Activated T-cell treated with anti-CD3 and anti-CD28 coated beads, Interleukin-2, amount 50 U/mL, for 24 hours (primary cell): ENCODE measurements at regions not wholly inside any gene's neighbourhood (a gene's known extent, or its start where the extent isn't known, plus 50 kb on each side); places are given as distances from the start of the nearest gene placed in this dataset.
"Not testable (repeated sequence)": the region's sequence is repeated elsewhere in the genome, so short reads cannot be mapped to it uniquely, and the experiment has no call there.

Experiments
- DNase-seq: peaks from one replicate; pipeline ENCODE4 v3.0.0-alpha.2; 2020
- H3K27ac Mint-ChIP-seq: 2 replicates; pipeline ENCODE4 v1.8.0; 2020; ENCODE audit warnings: mild to moderate bottlenecking, mixed read lengths
- H3K27me3 Mint-ChIP-seq: 2 replicates; pipeline ENCODE4 v1.8.0; 2020; ENCODE audit warnings: mixed read lengths
- H3K36me3 Mint-ChIP-seq: 2 replicates; pipeline ENCODE4 v1.8.0; 2020; ENCODE audit warnings: low read depth, mixed read lengths
- H3K4me1 Mint-ChIP-seq: 2 replicates; pipeline ENCODE4 v1.8.0; 2020; ENCODE audit warnings: low read depth, mixed read lengths
- H3K4me3 Mint-ChIP-seq: 2 replicates; pipeline ENCODE4 v1.8.0; 2020; ENCODE audit warnings: mild to moderate bottlenecking, moderate library complexity, mixed read lengths
- H3K9me3 Mint-ChIP-seq: 2 replicates; pipeline ENCODE4 v1.8.0; 2020; ENCODE audit warnings: mixed read lengths

DNA sequence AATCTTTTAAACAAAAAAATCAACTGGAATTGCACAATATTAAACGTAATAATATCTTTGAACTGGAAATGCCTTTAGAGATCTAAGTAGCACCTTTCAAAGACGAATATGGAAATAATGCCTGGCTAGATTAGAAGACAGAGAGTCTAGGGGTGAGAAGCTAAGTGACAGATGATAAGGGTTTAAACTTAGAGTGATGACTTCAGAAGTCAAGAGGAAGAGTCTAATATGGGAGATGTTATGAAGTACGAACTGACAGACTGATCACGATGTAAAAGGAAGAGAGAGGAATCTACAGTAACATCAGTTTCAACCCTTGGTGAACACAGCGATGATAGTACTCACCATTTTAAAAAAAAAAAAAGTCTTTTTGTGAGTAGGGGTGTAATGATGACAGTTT, 57.9 kb downstream of the HINT1 start:
- H3K36me3 Mint-ChIP-seq = no peaks in the 10 kb centered on the region
- H3K4me3 Mint-ChIP-seq = no peak overlapping the region
- H3K27me3 Mint-ChIP-seq = no peaks in the 10 kb centered on the region
- DNase-seq = no peak
- no peak overlapping the region for H3K27ac Mint-ChIP-seq
- no peaks in the 10 kb centered on the region for H3K9me3 Mint-ChIP-seq
- H3K4me1 Mint-ChIP-seq = peaks cover 14% of the 10 kb centered on the region

DNA sequence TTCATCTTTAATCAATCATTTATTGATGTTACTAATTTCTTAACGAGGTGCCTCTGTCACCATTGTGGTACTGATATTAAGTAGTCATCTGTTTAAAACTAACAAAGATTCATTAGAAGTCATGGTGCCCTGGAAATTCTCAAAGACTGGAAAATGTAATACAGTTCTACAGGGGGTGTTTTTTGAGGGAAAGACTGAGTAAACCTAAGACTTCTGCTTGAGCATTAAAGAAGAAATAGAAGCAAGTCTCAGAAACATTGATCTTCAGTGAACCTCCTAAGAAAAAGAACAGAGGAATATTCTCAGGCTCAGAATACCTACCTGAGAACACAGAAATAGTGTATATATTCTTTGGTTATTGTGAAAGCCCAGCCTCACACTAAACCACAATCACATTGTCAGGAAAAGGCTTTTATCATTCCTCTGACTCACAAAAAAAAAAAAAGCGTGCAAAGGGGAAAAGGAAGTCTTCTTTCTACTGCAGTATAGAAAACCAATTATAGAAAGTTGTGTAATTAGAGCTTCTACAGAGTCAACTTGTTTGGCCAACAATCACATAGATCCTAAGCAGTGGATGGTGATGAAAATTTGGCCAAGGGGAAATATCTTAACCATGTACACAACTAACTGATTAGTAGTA, 60.8 kb downstream of the HINT1 start:
- Mint-ChIP-seq H3K4me3 (no peak overlapping the region), H3K27ac (no peak overlapping the region)

DNA sequence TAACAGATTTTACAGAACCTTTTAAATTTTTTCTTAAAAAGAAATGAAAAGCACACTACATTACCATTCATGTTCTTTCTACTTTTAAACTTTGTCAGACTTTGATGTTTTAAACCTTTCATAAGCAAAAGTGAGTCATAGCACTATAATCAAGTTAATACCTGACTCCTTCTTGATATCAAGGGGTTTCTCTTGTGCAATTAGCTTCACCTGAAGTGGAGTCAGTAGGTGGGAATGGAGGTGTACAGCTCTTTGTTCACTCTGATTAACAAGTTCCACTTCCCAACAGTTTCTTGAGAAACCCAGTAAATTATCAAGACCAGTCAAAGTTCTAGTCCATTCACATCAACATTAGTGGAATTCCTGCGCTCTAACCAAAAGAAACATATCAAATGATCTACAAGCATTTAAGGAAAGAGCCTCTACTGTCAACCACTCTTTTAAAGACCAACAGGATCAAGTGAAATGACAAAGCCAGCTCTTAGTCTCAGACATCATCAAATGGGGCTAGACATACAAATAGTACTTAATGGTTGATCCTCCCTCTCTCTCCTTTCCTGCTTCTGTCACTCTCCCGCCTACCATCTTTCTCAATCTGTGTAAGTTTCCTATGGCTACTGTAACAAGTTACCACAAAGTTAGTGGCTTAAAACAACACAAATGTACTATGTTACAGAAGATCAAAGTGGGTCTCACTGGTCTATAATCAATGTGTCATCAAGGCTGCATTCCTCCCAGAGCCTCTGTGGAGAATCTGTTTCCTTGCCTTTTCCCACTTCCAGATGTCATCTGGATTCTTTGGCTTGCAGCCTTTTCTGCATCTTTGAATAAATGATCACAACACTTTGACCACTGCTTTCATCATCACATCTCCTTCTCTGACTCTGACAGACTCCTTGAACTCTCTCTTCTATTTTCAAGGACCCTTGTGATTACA, 68.0 kb downstream of the HINT1 start:
- H3K4me1 Mint-ChIP-seq = peaks cover 25% of the 10 kb centered on the region
- peaks cover 2% of the 10 kb centered on the region for H3K9me3 Mint-ChIP-seq
- H3K4me3 Mint-ChIP-seq = peak overlapping the region; percentile 9
- peak overlapping the region; percentile 85 for H3K27ac Mint-ChIP-seq
- DNase-seq = no peak
- no peaks in the 10 kb centered on the region for H3K27me3 Mint-ChIP-seq
- H3K36me3 Mint-ChIP-seq = no peaks in the 10 kb centered on the region

More for the DNA sequence above, 60.8 kb downstream of the HINT1 start:
- no peaks in the 10 kb centered on the region for H3K36me3 Mint-ChIP-seq
- no peaks in the 10 kb centered on the region for H3K27me3 Mint-ChIP-seq
- peaks cover 11% of the 10 kb centered on the region for H3K4me1 Mint-ChIP-seq
- no peaks in the 10 kb centered on the region for H3K9me3 Mint-ChIP-seq
- no peak for DNase-seq

DNA sequence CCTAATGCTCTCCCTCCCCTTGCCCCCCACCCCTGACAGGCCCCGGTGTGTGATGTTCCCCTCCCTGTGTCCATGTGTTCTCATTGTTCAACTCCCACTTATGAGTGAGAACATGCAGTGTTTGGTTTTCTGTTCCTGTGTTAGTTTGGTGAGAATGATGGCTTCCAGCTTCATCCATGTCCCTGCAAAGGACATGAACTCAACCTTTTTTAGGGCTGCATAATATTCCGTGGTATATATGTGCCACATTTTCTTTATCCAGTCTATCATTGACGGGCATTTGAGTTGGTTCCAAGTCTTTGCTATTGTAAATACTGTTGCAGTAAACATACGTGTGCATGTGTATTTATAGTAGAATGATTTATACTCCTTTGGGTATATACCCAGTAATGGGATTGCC, 69.5 kb downstream of the HINT1 start:
- H3K9me3 Mint-ChIP-seq, DNase-seq, H3K27ac Mint-ChIP-seq, H3K36me3 Mint-ChIP-seq, H3K4me3 Mint-ChIP-seq, H3K27me3 Mint-ChIP-seq: not testable (repeated sequence)
- H3K4me1 Mint-ChIP-seq = peaks cover 25% of the 10 kb centered on the region

DNA sequence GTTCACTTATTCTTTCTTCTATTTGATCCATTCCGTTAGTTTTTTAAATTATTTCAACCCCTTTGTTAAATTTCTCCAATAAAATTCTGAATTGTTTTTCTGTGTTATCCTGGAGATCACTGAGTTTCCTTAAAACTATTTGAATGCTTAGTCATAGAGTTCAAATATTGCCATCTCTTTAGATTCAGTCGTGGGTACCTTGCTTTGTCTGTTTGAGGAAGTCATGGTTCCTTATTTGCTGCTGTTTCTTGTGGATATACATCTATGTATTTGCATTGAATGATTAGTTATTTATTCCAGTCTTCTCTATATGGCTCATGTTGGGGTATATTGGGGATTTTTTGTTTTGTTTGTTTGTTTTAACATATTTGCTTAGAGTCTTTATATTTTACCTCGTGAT, 80.6 kb downstream of the HINT1 start:
- H3K9me3 Mint-ChIP-seq = peaks cover 2% of the 10 kb centered on the region
- H3K36me3 Mint-ChIP-seq = no peaks in the 10 kb centered on the region
- no peaks in the 10 kb centered on the region for H3K27me3 Mint-ChIP-seq
- no peak for DNase-seq
- H3K4me3 Mint-ChIP-seq = no peak overlapping the region
- no peak overlapping the region for H3K27ac Mint-ChIP-seq
- H3K4me1 Mint-ChIP-seq = no peaks in the 10 kb centered on the region

DNA sequence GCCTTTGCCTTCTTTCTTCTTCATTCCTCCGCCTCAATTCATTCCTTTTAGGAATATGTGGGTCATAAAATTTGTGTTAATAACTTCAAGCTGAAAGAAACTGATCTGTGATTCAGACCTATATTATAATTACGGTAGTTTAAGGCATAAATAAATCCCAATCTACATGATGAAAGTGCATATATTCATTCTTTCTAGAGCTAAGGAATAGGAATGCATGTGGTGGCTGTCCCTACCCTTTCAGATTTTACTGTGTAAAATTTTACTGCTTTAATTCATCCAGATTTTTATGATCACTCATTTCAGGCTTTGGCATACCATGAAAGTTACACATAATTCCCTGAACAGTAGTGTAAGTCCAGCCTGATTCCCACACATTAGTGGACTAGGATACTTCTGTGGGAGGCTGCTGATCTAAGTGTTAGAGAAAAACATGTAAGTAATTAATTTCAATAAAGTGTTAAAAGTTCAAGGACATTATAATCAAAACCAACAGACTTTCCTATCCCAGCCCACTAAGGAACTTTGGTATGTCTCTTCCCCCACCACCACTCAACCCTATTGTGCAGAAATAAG, 83.1 kb downstream of the HINT1 start:
- H3K9me3 Mint-ChIP-seq = no peaks in the 10 kb centered on the region
- no peaks in the 10 kb centered on the region for H3K27me3 Mint-ChIP-seq
- H3K4me3 Mint-ChIP-seq = no peak overlapping the region
- H3K4me1 Mint-ChIP-seq = peaks cover 18% of the 10 kb centered on the region
- no peaks in the 10 kb centered on the region for H3K36me3 Mint-ChIP-seq
- H3K27ac Mint-ChIP-seq = no peak overlapping the region
- no peak for DNase-seq

DNA sequence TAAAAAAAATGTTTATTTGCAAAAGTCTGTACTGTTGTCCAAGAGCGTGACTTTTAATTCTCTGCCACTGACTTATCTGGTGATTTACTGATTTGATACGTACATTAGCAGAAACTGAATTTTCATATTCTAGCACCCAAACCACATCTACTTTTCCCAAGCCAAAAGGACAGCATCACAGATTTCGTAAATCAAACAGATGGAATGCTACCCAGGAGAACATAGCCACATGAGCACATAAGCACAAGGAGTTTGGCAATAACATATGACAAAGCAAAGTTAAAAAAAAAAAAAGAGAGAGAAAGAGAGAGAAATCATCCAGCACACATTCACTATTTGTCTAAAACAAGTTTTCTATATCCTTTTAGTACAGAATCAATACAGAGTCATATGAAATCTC, 83.7 kb downstream of the HINT1 start:
- Mint-ChIP-seq H3K4me1 (peaks cover 21% of the 10 kb centered on the region), H3K9me3 (no peaks in the 10 kb centered on the region), H3K27ac (no peak overlapping the region), H3K27me3 (no peaks in the 10 kb centered on the region), H3K4me3 (no peak overlapping the region), H3K36me3 (no peaks in the 10 kb centered on the region)
- DNase-seq = no peak

DNA sequence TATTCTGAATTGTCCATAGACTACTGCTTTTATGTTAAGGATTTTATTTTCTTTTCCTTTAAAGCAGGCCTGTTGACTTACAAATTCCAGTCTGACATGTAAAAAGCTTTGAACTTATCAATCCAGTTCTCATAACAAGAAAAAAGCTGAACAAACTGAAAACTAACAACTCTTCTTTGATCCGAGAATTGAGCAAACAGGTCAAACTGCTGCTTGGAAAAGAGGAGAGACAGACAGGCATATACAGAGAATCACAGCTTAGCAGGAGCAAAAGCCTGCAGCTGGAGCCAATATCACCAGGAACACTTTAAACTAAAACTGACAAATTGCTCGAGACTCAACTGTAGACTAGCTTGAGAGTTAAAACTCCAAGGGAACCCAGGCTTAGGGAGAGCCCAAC, 85.8 kb downstream of the HINT1 start:
- H3K36me3 Mint-ChIP-seq = no peaks in the 10 kb centered on the region
- no peaks in the 10 kb centered on the region for H3K27me3 Mint-ChIP-seq
- H3K4me1 Mint-ChIP-seq = peaks cover 21% of the 10 kb centered on the region
- no peak overlapping the region for H3K27ac Mint-ChIP-seq
- H3K9me3 Mint-ChIP-seq = peaks cover 2% of the 10 kb centered on the region
- no peak for DNase-seq
- H3K4me3 Mint-ChIP-seq = no peak overlapping the region

DNA sequence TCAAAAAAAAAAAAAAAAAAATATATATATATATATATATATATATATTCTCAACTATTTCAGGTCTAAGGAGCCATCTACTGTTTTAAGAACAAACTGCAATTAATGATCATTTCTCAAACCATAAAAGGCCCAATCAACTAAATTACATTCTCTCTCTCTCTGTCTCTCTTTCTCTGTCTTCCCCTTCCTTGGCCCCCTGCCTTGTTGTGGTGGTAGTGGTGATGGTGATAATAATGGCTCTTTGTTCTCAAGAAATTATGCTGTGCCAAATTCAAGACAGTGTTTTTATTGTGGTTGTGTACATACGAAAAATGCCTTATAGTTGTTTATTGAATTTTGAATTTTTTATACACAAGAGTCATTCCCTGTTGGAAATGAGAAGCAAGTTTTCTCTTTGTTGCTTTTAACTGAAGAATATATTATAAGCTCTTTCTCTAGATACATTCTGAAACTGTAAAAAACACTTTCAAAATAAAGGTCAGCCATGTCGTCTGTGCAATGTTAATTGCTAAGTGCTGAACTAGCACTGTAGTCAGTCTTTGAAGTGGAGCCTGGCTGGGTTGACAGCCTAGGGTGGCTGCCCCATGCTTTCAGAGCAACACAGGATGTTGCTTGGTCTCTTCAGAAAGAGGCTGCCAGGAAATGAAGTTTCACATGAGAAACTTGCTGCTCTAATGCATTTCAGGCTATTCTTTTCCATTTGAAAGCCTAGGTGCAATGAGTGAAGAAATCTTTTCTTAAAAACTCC, 96.0 kb downstream of the HINT1 start:
- peak; percentile 54 for DNase-seq

DNA sequence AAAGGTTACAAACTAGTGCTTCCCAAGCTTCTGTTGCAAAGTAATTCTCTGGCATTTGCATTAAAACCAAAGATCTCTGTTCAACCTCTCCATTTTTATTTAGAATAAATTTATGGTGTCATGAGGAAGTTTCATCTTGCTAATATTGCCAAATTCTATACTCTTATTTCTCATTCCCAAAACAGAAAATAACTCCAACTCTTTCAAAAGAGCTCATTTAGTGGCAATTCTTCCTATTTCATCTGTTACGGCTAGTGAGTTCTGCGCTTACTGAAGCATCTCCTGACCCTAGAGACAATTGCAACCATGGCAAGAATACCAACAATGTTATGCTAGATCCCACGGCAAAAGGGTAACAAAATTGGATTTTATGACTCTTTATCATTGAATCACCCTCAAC, 97.0 kb downstream of the HINT1 start:
- Mint-ChIP-seq H3K4me3 (no peak overlapping the region), H3K27ac (peak overlapping the region; percentile 66), H3K9me3 (peaks cover 7% of the 10 kb centered on the region), H3K36me3 (peaks cover 6% of the 10 kb centered on the region), H3K27me3 (no peaks in the 10 kb centered on the region), H3K4me1 (peaks cover 65% of the 10 kb centered on the region)
- DNase-seq = no peak

More for the DNA sequence above, 96.0 kb downstream of the HINT1 start:
- Mint-ChIP-seq H3K9me3 (peaks cover 7% of the 10 kb centered on the region), H3K27me3 (no peaks in the 10 kb centered on the region), H3K36me3 (peaks cover 6% of the 10 kb centered on the region), H3K27ac (peak overlapping the region; percentile 93), H3K4me1 (peaks cover 63% of the 10 kb centered on the region), H3K4me3 (peak overlapping the region; percentile 18)

DNA sequence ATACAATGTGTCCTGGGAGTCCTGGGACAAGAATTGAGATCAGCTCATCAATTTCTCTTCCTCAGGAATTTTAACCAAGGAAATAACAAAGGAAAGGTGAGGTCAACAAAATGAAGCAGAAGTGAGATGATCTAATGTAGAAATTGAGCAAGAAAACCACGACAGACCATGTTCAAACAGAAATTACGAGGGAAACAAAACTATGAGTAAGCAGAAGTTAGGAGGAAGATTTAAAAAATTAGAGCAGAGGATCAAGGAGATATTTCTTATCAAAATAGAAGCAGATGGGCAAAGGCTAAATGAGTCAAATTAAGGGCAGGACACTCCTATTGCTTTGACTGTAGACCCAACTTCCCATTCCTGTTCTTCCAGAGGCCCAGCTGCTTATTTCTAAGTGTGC, 97.4 kb downstream of the HINT1 start:
- no peak for DNase-seq
- Mint-ChIP-seq H3K27me3 (no peaks in the 10 kb centered on the region), H3K9me3 (peaks cover 7% of the 10 kb centered on the region), H3K4me3 (no peak overlapping the region), H3K36me3 (peaks cover 6% of the 10 kb centered on the region), H3K27ac (peak overlapping the region; percentile 4), H3K4me1 (peaks cover 65% of the 10 kb centered on the region)

DNA sequence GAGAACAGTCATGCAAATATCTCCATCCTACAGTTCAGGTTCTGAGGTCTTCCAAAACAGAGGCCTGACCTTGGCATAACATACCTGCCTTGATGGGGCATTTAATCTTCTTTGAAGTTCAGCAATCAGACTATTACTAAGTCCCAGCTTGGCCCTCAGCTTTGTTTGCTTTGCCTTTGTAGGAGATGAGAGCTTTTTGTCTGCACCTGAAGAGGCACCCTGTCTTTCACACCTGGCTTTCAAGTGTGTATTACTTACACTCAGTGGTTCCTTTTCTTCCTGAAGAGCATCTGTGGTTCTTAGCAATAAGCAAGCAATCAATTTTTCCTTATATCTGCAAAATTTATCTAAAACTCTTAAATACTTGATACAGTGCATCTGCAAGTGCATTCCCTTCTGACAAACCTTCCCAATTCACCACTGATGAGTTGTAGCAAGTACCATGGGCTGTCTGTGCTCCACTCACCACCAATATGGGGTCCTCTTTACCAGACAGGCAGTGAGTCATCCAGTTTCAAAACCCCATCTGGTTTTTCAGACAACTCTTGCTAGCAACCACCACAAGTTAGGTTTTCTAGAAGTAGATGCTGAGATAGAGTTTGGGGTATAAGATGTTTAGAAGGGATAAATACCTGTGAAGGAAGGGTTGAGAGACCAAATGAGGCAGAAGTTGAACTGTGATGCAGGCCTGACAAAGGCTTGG, 100.2 kb downstream of the HINT1 start:
- Mint-ChIP-seq H3K27ac (peak overlapping the region; percentile 14), H3K36me3 (peaks cover 6% of the 10 kb centered on the region), H3K4me3 (no peak overlapping the region), H3K9me3 (peaks cover 7% of the 10 kb centered on the region), H3K4me1 (peaks cover 48% of the 10 kb centered on the region), H3K27me3 (no peaks in the 10 kb centered on the region)
- DNase-seq = no peak

DNA sequence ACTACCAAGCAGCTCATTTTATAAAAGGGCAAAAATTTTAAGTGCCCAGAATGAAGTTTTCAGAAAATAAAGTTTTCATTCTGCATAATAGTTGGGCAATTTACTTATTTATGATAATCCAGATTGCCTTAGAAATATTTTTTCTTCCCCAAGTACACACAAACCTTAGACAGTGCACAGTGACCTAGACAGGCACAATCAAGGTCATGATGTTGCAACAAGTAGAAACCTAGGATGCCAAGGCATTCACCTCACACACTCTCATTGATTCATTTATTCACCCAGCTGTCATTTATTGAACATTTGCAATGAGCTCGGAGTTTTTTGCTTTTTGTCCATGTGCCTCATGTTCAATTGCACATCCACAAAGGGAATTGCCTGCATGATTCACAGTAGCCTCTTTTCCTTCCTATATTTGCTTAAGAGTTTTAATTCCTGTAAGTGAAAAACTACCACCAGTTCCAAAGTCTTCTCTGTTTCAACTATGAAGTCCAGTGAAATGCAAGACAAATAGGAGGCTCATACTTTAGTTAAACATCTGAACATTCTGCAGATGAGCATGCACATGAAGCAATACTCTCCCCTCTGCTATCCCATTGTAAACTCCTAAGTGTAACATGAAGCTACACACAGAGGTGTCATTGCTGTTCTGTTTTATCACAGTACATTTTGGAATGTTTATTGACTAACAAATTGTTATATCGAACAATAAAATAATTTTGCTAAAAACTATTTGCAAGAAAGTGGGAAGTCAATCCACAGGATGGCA, 122.9 kb downstream of the HINT1 start:
- Mint-ChIP-seq H3K4me3 (no peak overlapping the region), H3K9me3 (peaks cover 7% of the 10 kb centered on the region), H3K27me3 (no peaks in the 10 kb centered on the region), H3K4me1 (no peaks in the 10 kb centered on the region), H3K36me3 (no peaks in the 10 kb centered on the region), H3K27ac (no peak overlapping the region)
- no peak for DNase-seq
